ENCODE measurements at regions not wholly inside any gene's neighbourhood (a gene's known extent, or its start where the extent isn't known, plus 50 kb on each side); places are given as distances from the start of the nearest gene placed in this dataset.
"Not testable (repeated sequence)": the region's sequence is repeated elsewhere in the genome, so short reads cannot be mapped to it uniquely, and the experiment has no call there.

GRCh38 chr17:30594953-30595371 is 117.8 kb downstream of the GOSR1 start:
- POLR2A ChIA-PET; FAIRE-seq; BruUV-seq (replicated peaks); H4K20me1 ChIP-seq (ENCODE audit: insufficient read depth, low read length); CTCF ChIA-PET (ENCODE audit: low intra/inter-chr PET ratio, low total read pairs); H3K36me3 ChIP-seq (replicated peaks in 1 of 2; ENCODE audit: control insufficient read depth in 1 of 2, insufficient read depth in 2 of 2, low read length in 2 of 2); in situ Hi-C loops (cut with HindIII; ENCODE audit: extremely low pct_ligation_motif_present, low pct_unique_long_range_greater_than_20kb); H3K9me3 ChIP-seq (ENCODE audit: low read length); H3K27me3 ChIP-seq (ENCODE audit: control insufficient read depth in 1 of 2, insufficient read depth in 2 of 2, low read length in 2 of 2); H3K79me2 ChIP-seq (ENCODE audit: insufficient read depth, low read length); intact Hi-C loops (cut with micrococcal nuclease; ENCODE audit: unreplicated experiment); H2AFZ ChIP-seq (ENCODE audit: low read length); DNase-seq (ENCODE audit: low spot score); TF ChIP-seq SOX6, FOXP1 (IDR thresholded peaks at IDR 0.05): not testable (repeated sequence)
- H3K9ac ChIP-seq (ENCODE audit: insufficient read depth, low read depth, low read length), result peak overlapping the region; percentile 3; the same call in 1 of the 2 replicates
- H3K27ac ChIP-seq (ENCODE audit: extremely low read length, insufficient read depth, low read length), result peak overlapping the region; percentile 69
- 8% methylated on average over 8 of the region's 10 CpGs for WGBS (ENCODE audit: low lambda C conversion rate)
- peak overlapping the region; percentile 65 for H3K4me2 ChIP-seq (ENCODE audit: low read depth, low read length)
- peaks cover 62% of the 10 kb centered on the region for H3K4me1 ChIP-seq (ENCODE audit: insufficient read depth, low read length)
- peak; percentile 57 for ATAC-seq
- H3K4me3 ChIP-seq (replicated peaks in 1 of 3; ENCODE audit: insufficient read depth in 1 of 3, low read depth in 2 of 3, low read length in 3 of 3), result peak overlapping the region in 1 of 3 experiments; percentile 25; a peak in 2 of 6 replicates
- peak; percentile 49; the same call in 1 of the 2 replicates for TF ChIP-seq ZBTB38 (CRISPR knock-in tag; IDR thresholded peaks at IDR 0.05)
- 0 out of 2 replicates have a peak, but pooled peaks have one; percentile 19 for TF ChIP-seq ATF7-NPFF (CRISPR knock-in tag; IDR thresholded peaks at IDR 0.05; ENCODE audit: low read depth)
- TF ChIP-seq ZNF430 (CRISPR knock-in tag; IDR thresholded peaks at IDR 0.05), result peak; percentile 85; the same call in 1 of the 2 replicates
- peak; percentile 80; the same call in 1 of the 2 replicates for TF ChIP-seq ZSCAN29 (CRISPR knock-in tag; conservative IDR thresholded peaks at IDR 0.05)
- TF ChIP-seq MAX (IDR thresholded peaks at IDR 0.05), result peak; percentile 56; the same call in 1 of the 2 replicates
- TF ChIP-seq KAT7 (CRISPR knock-in tag; IDR thresholded peaks at IDR 0.05; ENCODE audit: borderline replicate concordance), result peak; percentile 35; the same call in 1 of the 2 replicates
- peak; percentile 77 for TF ChIP-seq SOX6 (CRISPR knock-in tag; IDR thresholded peaks at IDR 0.05)
- peak; percentile 62 for TF ChIP-seq ZMYM4 (CRISPR knock-in tag; IDR thresholded peaks at IDR 0.05)
- peak; percentile 21; the same call in 1 of the 2 replicates for TF ChIP-seq HDAC2 (CRISPR knock-in tag; IDR thresholded peaks at IDR 0.05)
- peak; percentile 85 for TF ChIP-seq ZNF687 (CRISPR knock-in tag; IDR thresholded peaks at IDR 0.05)
- 0 out of 2 replicates have a peak, but pooled peaks have one; percentile 18 for TF ChIP-seq FOXP1 (CRISPR knock-in tag; IDR thresholded peaks at IDR 0.05)
- TF ChIP-seq MIER3 (CRISPR knock-in tag; IDR thresholded peaks at IDR 0.05; ENCODE audit: borderline replicate concordance), result peak; percentile 27; the same call in 1 of the 2 replicates
- peak; percentile 70 for TF ChIP-seq MIXL1 (CRISPR knock-in tag; IDR thresholded peaks at IDR 0.05)
- peak; percentile 16; the same call in 1 of the 2 replicates for TF ChIP-seq GMEB1 (CRISPR knock-in tag; IDR thresholded peaks at IDR 0.05; ENCODE audit: borderline replicate concordance)
- TF ChIP-seq ZNF205 (CRISPR knock-in tag; IDR thresholded peaks at IDR 0.05), result peak; percentile 11; the same call in 1 of the 2 replicates
- peak; percentile 61 for TF ChIP-seq GATAD2A (CRISPR knock-in tag; IDR thresholded peaks at IDR 0.05)
- TF ChIP-seq ZNF30 (CRISPR knock-in tag; IDR thresholded peaks at IDR 0.05), result 0 out of 2 replicates have a peak, but pooled peaks have one; percentile 20
- 0 out of 2 replicates have a peak, but pooled peaks have one; percentile 47 for TF ChIP-seq ZNF816 (CRISPR knock-in tag; IDR thresholded peaks at IDR 0.05; ENCODE audit: borderline replicate concordance)
